ENCODE measurements at regions not wholly inside any gene's neighbourhood (a gene's known extent, or its start where the extent isn't known, plus 50 kb on each side); places are given as distances from the start of the nearest gene placed in this dataset.

GRCh38 chr1:56215086-56215485 lies 364.3 kb downstream of the PLPP3 start:
- Mint-ChIP-seq H3K36me3 (no peaks in the 10 kb centered on the region), H3K9me3 (no peaks in the 10 kb centered on the region), H3K27me3 (no peaks in the 10 kb centered on the region), H3K4me1 (ENCODE audit: unreplicated experiment) (no peaks in the 10 kb centered on the region), H3K4me3 (no peak overlapping the region), H3K27ac (no peak overlapping the region)
- TF ChIP-seq CTCF (conservative IDR thresholded peaks at IDR 0.05), result no peak
- no peak for DNase-seq (ENCODE audit: extremely low spot score, unreplicated experiment)

GRCh38 chr1:56213068-56213467 lies 366.3 kb downstream of the PLPP3 start:
- Mint-ChIP-seq H3K36me3 (no peaks in the 10 kb centered on the region), H3K9me3 (no peaks in the 10 kb centered on the region), H3K4me3 (no peak overlapping the region), H3K4me1 (ENCODE audit: unreplicated experiment) (no peaks in the 10 kb centered on the region), H3K27ac (no peak overlapping the region), H3K27me3 (no peaks in the 10 kb centered on the region)
- DNase-seq (ENCODE audit: extremely low spot score, unreplicated experiment), result no peak
- TF ChIP-seq CTCF (conservative IDR thresholded peaks at IDR 0.05), result no peak

- no peak overlapping the region for H3K27ac Mint-ChIP-seq
- DNase-seq (ENCODE audit: extremely low spot score, unreplicated experiment), result no peak
- H3K9me3 Mint-ChIP-seq, result no peaks in the 10 kb centered on the region
- no peaks in the 10 kb centered on the region for H3K36me3 Mint-ChIP-seq
- H3K27me3 Mint-ChIP-seq, result no peaks in the 10 kb centered on the region
- TF ChIP-seq CTCF (conservative IDR thresholded peaks at IDR 0.05), result no peak
- no peaks in the 10 kb centered on the region for H3K4me1 Mint-ChIP-seq (ENCODE audit: unreplicated experiment)
- no peak overlapping the region for H3K4me3 Mint-ChIP-seq
Observed at GRCh38 chr1:56212143-56212542, 367.2 kb downstream of the PLPP3 start.

- Mint-ChIP-seq H3K9me3 (no peaks in the 10 kb centered on the region), H3K27ac (no peak overlapping the region), H3K36me3 (no peaks in the 10 kb centered on the region), H3K4me1 (ENCODE audit: unreplicated experiment) (peaks cover 10% of the 10 kb centered on the region), H3K27me3 (no peaks in the 10 kb centered on the region), H3K4me3 (no peak overlapping the region)
- DNase-seq (ENCODE audit: extremely low spot score, unreplicated experiment), result no peak
- no peak for TF ChIP-seq CTCF (conservative IDR thresholded peaks at IDR 0.05)
Observed at GRCh38 chr1:56206391-56206790, 373.0 kb downstream of the PLPP3 start.

- Mint-ChIP-seq H3K4me1 (ENCODE audit: unreplicated experiment) (peaks cover 25% of the 10 kb centered on the region), H3K27me3 (no peaks in the 10 kb centered on the region), H3K4me3 (no peak overlapping the region), H3K36me3 (no peaks in the 10 kb centered on the region), H3K27ac (no peak overlapping the region), H3K9me3 (no peaks in the 10 kb centered on the region)
- DNase-seq (ENCODE audit: extremely low spot score, unreplicated experiment), result no peak
- TF ChIP-seq CTCF (conservative IDR thresholded peaks at IDR 0.05), result no peak
Observed at GRCh38 chr1:56204206-56204605, 375.2 kb downstream of the PLPP3 start.
